ENCODE measurements at regions not wholly inside any gene's neighbourhood (a gene's known extent, or its start where the extent isn't known, plus 50 kb on each side); places are given as distances from the start of the nearest gene placed in this dataset.

DNA sequence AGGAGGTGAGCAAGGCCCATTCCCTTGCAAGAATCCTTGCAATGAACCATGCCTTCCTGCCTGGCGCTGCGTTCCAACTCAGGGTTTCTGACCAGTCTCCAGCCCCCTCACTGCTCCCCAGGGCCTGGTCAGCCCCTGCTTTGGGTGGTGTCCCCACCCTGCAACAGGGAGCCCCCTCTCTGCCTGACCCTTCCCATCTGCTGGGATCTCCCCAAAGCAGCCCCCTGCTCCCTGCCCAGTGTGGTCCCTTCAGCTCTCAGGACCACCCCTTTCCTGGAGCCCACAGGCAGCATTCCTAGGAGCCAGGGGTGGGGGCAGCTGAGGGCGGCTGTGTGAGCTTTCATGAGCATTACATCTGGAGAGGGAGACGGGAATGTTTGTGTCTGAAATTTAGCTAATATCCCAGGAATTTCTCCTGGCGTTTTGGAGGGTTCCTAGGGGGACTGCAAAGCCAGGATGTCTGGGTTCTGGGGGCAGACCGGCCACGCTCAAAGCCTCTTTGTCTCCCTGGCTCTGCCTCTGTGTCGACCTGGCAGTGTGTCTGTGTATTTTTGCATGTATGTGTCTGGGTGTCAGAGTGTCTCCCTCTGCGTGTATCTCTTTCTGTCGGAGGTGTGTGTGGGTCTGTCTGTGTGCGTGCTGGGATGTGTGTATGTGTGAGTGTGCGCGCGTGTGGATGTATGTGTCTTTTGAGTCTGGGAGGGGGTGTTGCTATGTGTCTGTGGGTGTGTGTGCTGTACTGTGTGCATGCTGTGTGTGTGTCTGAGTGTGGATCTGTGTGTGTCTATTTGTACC lies 300.5 kb upstream of the ZMIZ1 start:
- Histone ChIP-seq H3K9me3 (no peaks in the 10 kb centered on the region), H3K27me3 (no peaks in the 10 kb centered on the region), H3K4me3 (ENCODE audit: low read depth, low read length) (no peak overlapping the region), H3K36me3 (no peaks in the 10 kb centered on the region), H3K4me1 (peaks cover 42% of the 10 kb centered on the region)
- no peak for DNase-seq
- TF ChIP-seq, protein P1, sequence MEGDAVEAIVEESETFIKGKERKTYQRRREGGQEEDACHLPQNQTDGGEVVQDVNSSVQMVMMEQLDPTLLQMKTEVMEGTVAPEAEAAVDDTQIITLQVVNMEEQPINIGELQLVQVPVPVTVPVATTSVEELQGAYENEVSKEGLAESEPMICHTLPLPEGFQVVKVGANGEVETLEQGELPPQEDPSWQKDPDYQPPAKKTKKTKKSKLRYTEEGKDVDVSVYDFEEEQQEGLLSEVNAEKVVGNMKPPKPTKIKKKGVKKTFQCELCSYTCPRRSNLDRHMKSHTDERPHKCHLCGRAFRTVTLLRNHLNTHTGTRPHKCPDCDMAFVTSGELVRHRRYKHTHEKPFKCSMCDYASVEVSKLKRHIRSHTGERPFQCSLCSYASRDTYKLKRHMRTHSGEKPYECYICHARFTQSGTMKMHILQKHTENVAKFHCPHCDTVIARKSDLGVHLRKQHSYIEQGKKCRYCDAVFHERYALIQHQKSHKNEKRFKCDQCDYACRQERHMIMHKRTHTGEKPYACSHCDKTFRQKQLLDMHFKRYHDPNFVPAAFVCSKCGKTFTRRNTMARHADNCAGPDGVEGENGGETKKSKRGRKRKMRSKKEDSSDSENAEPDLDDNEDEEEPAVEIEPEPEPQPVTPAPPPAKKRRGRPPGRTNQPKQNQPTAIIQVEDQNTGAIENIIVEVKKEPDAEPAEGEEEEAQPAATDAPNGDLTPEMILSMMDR (IDR thresholded peaks at IDR 0.05; ENCODE audit: low read depth, low read length), result no peak

DNA sequence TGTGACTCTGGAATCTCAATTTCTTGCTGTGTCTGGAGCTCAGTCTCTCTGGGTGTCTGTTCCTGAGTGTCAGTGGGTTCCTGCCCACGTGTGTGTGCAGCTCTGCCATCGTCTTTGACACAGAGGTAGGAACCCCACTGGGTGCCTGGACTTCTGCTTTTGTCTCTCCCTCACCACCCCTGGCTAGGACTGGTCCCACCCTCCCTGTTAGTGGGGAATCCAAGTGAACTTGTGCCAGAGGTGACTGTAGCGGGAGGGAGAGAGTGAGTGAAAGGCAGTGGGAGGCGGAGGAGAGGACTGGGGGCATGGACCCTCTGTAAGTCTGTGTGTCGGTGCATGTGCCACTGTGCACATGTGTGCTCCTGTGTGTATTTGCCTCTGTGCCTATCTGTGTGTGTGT lies 299.9 kb upstream of the ZMIZ1 start:
- DNase-seq, result no peak
- Histone ChIP-seq H3K36me3 (no peaks in the 10 kb centered on the region), H3K4me1 (peaks cover 41% of the 10 kb centered on the region), H3K9me3 (no peaks in the 10 kb centered on the region), H3K4me3 (ENCODE audit: low read depth, low read length) (no peak overlapping the region), H3K27me3 (no peaks in the 10 kb centered on the region)
- TF ChIP-seq, protein P1 (IDR thresholded peaks at IDR 0.05; ENCODE audit: low read depth, low read length), result no peak

DNA sequence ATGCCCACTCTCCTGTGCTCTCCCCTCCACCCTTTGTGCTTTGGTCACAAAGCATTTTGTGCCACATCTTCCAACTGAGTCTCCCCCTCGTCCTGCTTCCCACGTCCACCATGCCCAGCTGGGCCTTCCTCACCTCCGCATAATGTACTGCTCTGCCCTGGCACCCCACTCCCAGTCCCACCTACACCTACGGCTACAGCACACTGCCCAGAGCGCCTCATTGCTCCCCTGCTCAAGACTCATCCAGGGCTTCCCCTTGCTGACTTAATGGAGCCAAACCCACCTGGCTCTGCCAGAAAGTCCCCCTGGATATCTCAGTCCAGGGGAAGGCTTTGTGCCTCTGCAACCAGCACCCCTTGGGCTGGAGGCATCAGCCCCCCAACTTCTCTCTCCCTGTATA lies 299.2 kb upstream of the ZMIZ1 start:
- no peaks in the 10 kb centered on the region for H3K36me3 ChIP-seq
- no peak for DNase-seq
- H3K27me3 ChIP-seq, result no peaks in the 10 kb centered on the region
- H3K4me1 ChIP-seq, result peaks cover 36% of the 10 kb centered on the region
- no peak overlapping the region for H3K4me3 ChIP-seq (ENCODE audit: low read depth, low read length)
- TF ChIP-seq, protein P1 (IDR thresholded peaks at IDR 0.05; ENCODE audit: low read depth, low read length), result no peak
- H3K9me3 ChIP-seq, result no peaks in the 10 kb centered on the region

DNA sequence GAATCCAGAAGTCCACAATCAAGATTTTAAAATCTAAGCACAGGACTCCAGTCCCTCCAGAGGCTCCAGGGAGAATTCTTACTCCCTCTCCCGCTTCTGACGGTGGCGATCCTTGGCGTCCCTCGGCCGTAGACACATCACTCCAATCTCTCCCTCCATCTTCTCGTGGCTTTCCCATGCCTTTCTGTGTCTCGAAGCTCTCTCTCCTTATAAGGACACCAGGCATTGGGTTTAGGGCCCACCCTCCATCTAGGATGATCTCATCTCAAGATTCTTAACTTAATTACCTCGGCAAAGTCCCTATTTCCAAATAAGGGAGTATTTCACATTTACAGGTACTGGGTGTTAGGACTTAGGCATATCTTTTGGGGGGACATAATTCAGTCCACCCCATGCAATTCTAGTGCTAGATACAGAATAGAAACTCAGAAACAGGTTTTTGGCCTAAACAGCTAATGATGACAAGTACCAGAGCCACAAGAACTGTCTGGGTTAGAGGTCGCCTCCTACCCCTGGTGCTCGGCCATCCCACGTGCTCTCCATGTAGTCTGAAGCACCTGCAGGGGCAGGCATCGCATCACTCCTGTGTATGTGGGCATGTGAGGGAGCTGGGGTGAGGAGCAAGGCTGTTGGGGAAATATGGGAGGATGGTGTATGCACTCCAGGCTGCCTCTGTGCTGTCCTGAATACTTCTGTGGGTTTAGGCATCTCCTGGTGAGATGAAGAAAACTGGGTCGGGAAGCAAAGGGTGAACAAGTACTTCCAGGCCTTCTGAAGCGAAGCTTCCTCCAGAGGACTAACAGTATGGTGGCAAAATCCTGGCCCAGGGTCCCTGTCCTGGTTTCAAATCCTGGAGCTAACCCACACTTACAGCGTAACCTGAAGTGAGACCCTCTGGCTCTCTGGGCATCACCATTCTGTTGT lies 298.3 kb upstream of the ZMIZ1 start:
- TF ChIP-seq, protein P1 (IDR thresholded peaks at IDR 0.05; ENCODE audit: low read depth, low read length), result no peak
- Histone ChIP-seq H3K9me3 (no peaks in the 10 kb centered on the region), H3K27me3 (no peaks in the 10 kb centered on the region), H3K4me3 (ENCODE audit: low read depth, low read length) (no peak overlapping the region), H3K4me1 (peaks cover 33% of the 10 kb centered on the region), H3K36me3 (no peaks in the 10 kb centered on the region)
- no peak for DNase-seq

DNA sequence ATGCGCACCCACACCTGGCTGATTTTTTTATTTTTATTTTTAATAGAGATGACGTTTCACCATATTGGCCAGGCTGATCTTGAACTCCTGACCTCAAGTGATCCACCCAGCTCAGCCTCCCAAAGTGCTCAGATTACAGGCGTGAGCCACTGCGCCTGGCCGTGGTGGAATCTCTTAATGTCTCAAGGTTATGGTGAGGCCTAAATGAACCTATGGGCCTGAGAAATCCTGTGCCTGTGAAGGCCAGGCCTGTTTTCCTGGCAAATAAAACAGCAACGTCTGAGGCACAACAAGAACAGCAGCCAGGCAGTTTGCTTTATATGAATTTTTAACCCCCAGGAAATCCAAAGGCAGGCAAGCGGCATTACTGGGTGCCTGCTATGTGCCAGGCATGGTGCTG lies 297.5 kb upstream of the ZMIZ1 start:
- Histone ChIP-seq H3K27me3 (no peaks in the 10 kb centered on the region), H3K4me3 (ENCODE audit: low read depth, low read length) (no peak overlapping the region), H3K9me3 (no peaks in the 10 kb centered on the region), H3K36me3 (no peaks in the 10 kb centered on the region), H3K4me1 (peaks cover 28% of the 10 kb centered on the region)
- no peak for DNase-seq
- TF ChIP-seq, protein P1 (IDR thresholded peaks at IDR 0.05; ENCODE audit: low read depth, low read length), result no peak
